ENCODE measurements at regions not wholly inside any gene's neighbourhood (a gene's known extent, or its start where the extent isn't known, plus 50 kb on each side); places are given as distances from the start of the nearest gene placed in this dataset.

DNA sequence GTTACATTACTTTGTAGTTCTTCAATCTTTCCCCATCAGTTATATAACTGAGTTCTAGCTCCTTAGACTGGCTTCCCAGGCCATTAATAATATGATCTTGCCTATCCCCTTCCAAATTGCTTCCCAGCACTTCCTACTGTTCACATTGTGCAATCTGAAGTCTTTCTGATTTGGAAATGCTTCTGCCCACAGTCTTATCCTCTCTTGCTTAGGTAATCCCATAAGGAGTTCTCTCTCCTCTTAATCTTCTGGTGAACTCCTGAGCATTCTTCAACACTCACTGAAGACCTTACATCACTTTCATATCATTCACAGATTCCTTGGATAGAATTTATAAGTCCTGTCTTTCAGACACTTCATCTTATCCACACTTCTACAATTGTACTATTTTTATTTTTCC lies 132.7 kb upstream of the TTC29 start:
- TF ChIP-seq POLR2AphosphoS5 (IDR thresholded peaks at IDR 0.05; ENCODE audit: borderline replicate concordance, low read depth, low read length): no peak
- TF ChIP-seq FOXP2 (optimal IDR thresholded peaks at IDR 0.05; ENCODE audit: control extremely low read depth, extremely low read length, insufficient read depth): no peak
- TF ChIP-seq EZH2 (IDR thresholded peaks at IDR 0.05): no peak
- peak; percentile 48 for DNase-seq (ENCODE audit: low read depth, low spot score)
- no peaks in the 10 kb centered on the region for H3K9me3 ChIP-seq (ENCODE audit: low read depth, low read length)
- H3K27ac ChIP-seq: peak overlapping the region; percentile 84; the same call in 1 of the 2 replicates
- H3K36me3 ChIP-seq (ENCODE audit: insufficient read depth, low read length): no peaks in the 10 kb centered on the region
- no peak overlapping the region for H3K4me3 ChIP-seq
- no peak overlapping the region for H3K9ac ChIP-seq (ENCODE audit: insufficient read length)

DNA sequence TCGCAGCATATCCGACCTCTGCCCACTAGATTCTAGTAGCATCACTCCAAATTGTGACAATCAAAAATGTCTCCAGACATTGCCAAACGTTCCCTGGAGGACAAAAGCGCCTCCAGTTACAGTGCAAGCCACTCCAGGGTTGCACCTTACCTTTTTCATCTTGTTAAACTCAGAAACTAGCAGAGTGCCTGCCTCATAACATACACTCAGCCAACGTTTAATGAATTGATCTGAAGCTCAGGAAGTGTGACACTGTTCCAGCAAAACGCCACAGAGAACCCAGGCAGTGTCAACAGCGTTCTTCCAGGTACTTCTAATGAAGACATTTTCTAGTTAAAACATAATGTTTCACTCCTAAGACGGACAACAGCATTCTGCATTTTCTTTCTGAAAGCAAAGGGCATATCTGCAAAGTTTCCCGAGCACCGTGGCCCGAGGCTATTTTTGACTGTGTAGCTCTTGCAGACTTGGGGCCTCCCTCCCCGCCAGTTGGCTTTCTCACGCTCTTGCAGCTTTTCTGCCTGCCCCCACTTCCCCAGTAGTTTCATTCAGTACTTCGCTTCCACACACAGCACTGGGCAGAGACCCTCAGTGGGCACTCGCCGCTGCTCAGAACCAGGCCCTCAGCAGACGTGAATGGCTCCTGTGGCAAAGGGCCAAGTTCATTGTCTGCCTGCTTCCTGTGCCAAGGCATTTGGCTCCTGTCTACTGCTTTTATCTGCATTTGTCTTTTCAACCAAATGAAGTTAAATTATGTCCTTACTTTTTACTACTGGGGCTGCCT lies 133.4 kb upstream of the TTC29 start:
- Histone ChIP-seq H3K9ac (ENCODE audit: insufficient read length) (no peak overlapping the region), H3K9me3 (ENCODE audit: low read depth, low read length) (no peaks in the 10 kb centered on the region), H3K36me3 (ENCODE audit: insufficient read depth, low read length) (no peaks in the 10 kb centered on the region), H3K27ac (peak overlapping the region; percentile 84), H3K4me3 (peak overlapping the region; percentile 68)
- peak; percentile 57 for DNase-seq (ENCODE audit: low read depth, low spot score)
- TF ChIP-seq EZH2 (IDR thresholded peaks at IDR 0.05) (no peak), FOXP2 (optimal IDR thresholded peaks at IDR 0.05; ENCODE audit: control extremely low read depth, extremely low read length, insufficient read depth) (no peak), POLR2AphosphoS5 (IDR thresholded peaks at IDR 0.05; ENCODE audit: borderline replicate concordance, low read depth, low read length) (no peak; the same call in 1 of the 2 replicates)

DNA sequence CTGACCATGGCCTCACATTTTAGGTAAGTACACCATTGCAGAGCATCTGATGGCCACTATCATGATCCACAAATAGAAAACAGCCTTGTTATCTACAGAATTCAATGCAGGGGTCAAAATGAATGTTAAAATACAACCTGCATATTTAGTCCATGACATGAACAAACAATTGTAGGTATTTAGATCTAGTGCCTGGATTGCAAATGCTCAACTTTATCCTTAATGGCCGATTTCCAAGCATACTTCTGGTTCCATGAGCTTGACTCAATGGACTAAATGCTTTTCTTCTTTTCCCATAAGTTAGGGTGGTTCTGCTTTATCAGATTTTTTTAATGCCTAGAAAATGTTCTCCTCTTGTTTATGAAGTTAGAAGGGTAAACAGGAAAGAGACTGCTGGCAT lies 139.2 kb upstream of the TTC29 start:
- H3K9ac ChIP-seq (ENCODE audit: insufficient read length): no peak overlapping the region
- no peaks in the 10 kb centered on the region for H3K36me3 ChIP-seq (ENCODE audit: insufficient read depth, low read length)
- H3K4me3 ChIP-seq: no peak overlapping the region
- H3K9me3 ChIP-seq (ENCODE audit: low read depth, low read length): no peaks in the 10 kb centered on the region
- H3K27ac ChIP-seq: no peak overlapping the region
- no peak for DNase-seq (ENCODE audit: low read depth, low spot score)
- TF ChIP-seq FOXP2 (optimal IDR thresholded peaks at IDR 0.05; ENCODE audit: control extremely low read depth, extremely low read length, insufficient read depth) (no peak), EZH2 (IDR thresholded peaks at IDR 0.05) (no peak), POLR2AphosphoS5 (IDR thresholded peaks at IDR 0.05; ENCODE audit: borderline replicate concordance, low read depth, low read length) (no peak)

DNA sequence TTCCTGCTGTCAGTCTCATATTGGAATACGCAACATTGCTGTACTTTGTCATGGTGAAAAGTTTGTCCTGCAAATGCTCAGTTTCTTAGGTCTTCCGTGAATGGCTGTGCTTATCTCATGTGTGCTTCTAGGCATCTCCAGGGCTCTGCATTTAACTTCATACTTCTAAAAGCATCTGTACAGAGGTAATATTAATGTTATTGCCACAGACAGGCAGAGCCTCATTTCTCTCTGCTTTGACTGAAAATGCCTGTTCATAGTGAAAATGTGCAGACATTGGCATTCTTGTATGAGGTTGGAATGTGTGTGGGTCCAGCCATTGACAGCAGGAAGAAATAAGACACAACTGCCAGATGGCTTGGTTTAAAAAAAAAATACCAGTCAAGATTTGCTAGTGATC lies 140.1 kb upstream of the TTC29 start:
- no peak overlapping the region for H3K9ac ChIP-seq (ENCODE audit: insufficient read length)
- DNase-seq (ENCODE audit: low read depth, low spot score): no peak
- no peak for TF ChIP-seq EZH2 (IDR thresholded peaks at IDR 0.05)
- no peak for TF ChIP-seq POLR2AphosphoS5 (IDR thresholded peaks at IDR 0.05; ENCODE audit: borderline replicate concordance, low read depth, low read length)
- no peak for TF ChIP-seq FOXP2 (optimal IDR thresholded peaks at IDR 0.05; ENCODE audit: control extremely low read depth, extremely low read length, insufficient read depth)
- H3K4me3 ChIP-seq: no peak overlapping the region
- H3K9me3 ChIP-seq (ENCODE audit: low read depth, low read length): no peaks in the 10 kb centered on the region
- H3K36me3 ChIP-seq (ENCODE audit: insufficient read depth, low read length): no peaks in the 10 kb centered on the region
- H3K27ac ChIP-seq: no peak overlapping the region

DNA sequence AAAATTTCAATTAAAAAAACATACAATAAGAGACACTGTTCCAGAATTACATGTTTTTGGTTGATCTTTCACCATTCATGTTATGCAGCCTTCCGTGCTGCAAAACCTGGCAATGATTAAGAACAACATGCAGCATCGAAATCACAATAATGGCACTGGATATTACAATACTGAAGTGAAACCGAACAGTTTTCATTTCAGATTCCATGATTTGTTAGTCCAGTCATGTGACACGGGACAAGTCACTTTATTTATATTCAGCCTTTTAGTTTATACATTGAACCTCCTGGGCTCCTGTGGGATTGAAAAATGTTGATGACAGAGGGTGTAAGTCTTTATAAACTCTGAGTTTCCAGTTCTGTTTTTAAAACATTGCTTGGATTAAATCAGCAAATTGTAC lies 142.5 kb upstream of the TTC29 start:
- Histone ChIP-seq H3K9ac (ENCODE audit: insufficient read length) (no peak overlapping the region), H3K9me3 (ENCODE audit: low read depth, low read length) (no peaks in the 10 kb centered on the region), H3K36me3 (ENCODE audit: insufficient read depth, low read length) (no peaks in the 10 kb centered on the region), H3K27ac (no peak overlapping the region), H3K4me3 (no peak overlapping the region)
- no peak for DNase-seq (ENCODE audit: low read depth, low spot score)
- no peak for TF ChIP-seq FOXP2 (optimal IDR thresholded peaks at IDR 0.05; ENCODE audit: control extremely low read depth, extremely low read length, insufficient read depth)

DNA sequence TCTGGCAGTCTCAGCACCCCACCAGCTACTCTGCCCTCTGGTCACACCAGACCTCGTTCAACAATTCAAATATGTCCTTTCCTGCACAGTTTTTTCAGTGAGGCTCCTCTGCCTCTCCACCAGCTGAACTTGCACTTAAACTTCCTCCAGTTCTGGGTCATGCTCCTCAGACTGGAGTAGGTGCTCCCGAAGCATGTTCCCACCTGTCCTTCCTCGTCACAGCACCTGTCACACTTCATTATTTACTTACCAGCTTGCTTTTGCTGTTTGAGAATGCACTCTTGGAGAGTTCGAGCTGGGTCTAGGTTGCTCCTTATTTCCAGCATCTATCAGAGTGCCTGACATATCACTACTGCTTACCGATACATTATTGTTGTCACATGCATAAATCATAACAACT lies 144.8 kb upstream of the TTC29 start:
- Histone ChIP-seq H3K27ac (no peak overlapping the region), H3K9me3 (ENCODE audit: low read depth, low read length) (no peaks in the 10 kb centered on the region), H3K36me3 (ENCODE audit: insufficient read depth, low read length) (no peaks in the 10 kb centered on the region), H3K9ac (ENCODE audit: insufficient read length) (no peak overlapping the region), H3K4me3 (no peak overlapping the region)
- DNase-seq (ENCODE audit: low read depth, low spot score): no peak
- TF ChIP-seq EZH2 (IDR thresholded peaks at IDR 0.05) (no peak), POLR2AphosphoS5 (IDR thresholded peaks at IDR 0.05; ENCODE audit: borderline replicate concordance, low read depth, low read length) (no peak), FOXP2 (optimal IDR thresholded peaks at IDR 0.05; ENCODE audit: control extremely low read depth, extremely low read length, insufficient read depth) (no peak)

DNA sequence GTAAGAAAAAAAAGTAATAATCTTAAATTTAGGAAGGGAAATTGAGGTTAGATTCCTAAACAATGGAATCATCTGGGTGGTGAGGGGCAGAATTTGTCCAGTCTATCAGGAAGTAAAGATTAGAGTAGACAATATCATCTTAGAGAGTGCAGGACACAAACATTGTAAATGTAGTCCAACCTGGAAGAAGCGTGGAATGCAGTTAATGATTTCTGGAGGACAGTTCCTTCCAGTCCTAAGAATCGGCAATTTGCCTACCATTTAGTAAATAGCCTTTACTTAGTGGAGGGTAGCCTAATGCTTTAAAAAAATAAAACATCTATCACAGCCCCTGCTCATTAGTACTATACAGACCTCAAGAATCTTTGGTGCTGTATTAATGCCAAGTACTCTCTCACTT lies 147.5 kb upstream of the TTC29 start:
- H3K4me3 ChIP-seq: no peak overlapping the region
- no peak for DNase-seq (ENCODE audit: low read depth, low spot score)
- H3K36me3 ChIP-seq (ENCODE audit: insufficient read depth, low read length): no peaks in the 10 kb centered on the region
- H3K9ac ChIP-seq (ENCODE audit: insufficient read length): no peak overlapping the region
- peak overlapping the region; percentile 77 for H3K27ac ChIP-seq
- no peaks in the 10 kb centered on the region for H3K9me3 ChIP-seq (ENCODE audit: low read depth, low read length)
- TF ChIP-seq EZH2 (IDR thresholded peaks at IDR 0.05) (no peak), POLR2AphosphoS5 (IDR thresholded peaks at IDR 0.05; ENCODE audit: borderline replicate concordance, low read depth, low read length) (no peak), FOXP2 (optimal IDR thresholded peaks at IDR 0.05; ENCODE audit: control extremely low read depth, extremely low read length, insufficient read depth) (no peak)

DNA sequence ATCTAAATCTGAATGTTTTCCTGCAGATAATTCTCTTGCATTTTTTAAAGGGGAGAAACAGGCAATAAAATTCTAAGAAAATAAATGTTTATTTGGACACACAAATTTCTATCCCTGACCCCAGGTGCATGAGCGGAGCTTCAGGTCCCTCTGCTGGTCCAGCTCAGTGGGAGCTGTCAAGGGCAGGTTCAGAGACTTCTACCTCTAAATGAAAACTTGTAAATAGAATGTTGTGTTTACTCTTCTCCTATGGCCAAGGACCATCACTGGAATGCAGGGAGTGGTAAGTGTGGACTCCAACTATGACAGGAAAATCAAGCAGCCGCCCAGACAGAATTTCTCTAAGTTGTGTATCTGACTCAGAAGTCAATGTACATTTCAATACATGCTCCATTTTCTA lies 148.6 kb upstream of the TTC29 start:
- Histone ChIP-seq H3K4me3 (no peak overlapping the region), H3K36me3 (ENCODE audit: insufficient read depth, low read length) (no peaks in the 10 kb centered on the region), H3K9ac (ENCODE audit: insufficient read length) (peak overlapping the region; percentile 56), H3K9me3 (ENCODE audit: low read depth, low read length) (no peaks in the 10 kb centered on the region), H3K27ac (peak overlapping the region; percentile 78)
- TF ChIP-seq EZH2 (IDR thresholded peaks at IDR 0.05) (no peak), POLR2AphosphoS5 (IDR thresholded peaks at IDR 0.05; ENCODE audit: borderline replicate concordance, low read depth, low read length) (no peak), FOXP2 (optimal IDR thresholded peaks at IDR 0.05; ENCODE audit: control extremely low read depth, extremely low read length, insufficient read depth) (no peak)
- DNase-seq (ENCODE audit: low read depth, low spot score): no peak
